ENCODE measurements at regions not wholly inside any gene's neighbourhood (a gene's known extent, or its start where the extent isn't known, plus 50 kb on each side); places are given as distances from the start of the nearest gene placed in this dataset.

DNA sequence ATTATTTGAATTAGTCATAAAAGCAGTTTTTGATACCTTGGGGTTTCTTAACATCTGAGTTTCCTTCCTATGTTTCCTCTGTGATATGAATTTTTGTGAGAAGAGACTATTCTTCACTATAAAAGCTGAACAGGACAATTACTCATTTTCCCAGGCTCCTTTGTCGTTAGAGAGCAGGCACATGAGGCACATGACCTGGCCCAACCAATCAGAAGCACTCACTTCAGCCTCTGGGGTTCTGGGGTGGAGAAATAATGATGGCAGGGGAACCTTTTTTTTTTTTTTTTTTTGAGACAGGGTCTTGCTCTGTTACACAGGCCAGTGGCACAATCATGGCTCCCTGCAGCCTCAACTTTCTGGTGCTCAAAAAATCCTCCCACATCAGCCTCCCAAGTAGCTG, 145.5 kb upstream of the ASIC2 start:
- TF ChIP-seq CHD1 (IDR thresholded peaks at IDR 0.05; ENCODE audit: low read depth, low read length) (no peak), CEBPB (IDR thresholded peaks at IDR 0.05; ENCODE audit: low read depth, low read length) (no peak), POLR2A (IDR thresholded peaks at IDR 0.05; ENCODE audit: low read depth, low read length) (no peak), FOS (IDR thresholded peaks at IDR 0.05; ENCODE audit: low read depth, low read length) (no peak), SMC3 (IDR thresholded peaks at IDR 0.05; ENCODE audit: low read depth, low read length) (no peak), MXI1 (IDR thresholded peaks at IDR 0.05; ENCODE audit: borderline replicate concordance, low read depth, low read length) (no peak), MAZ (IDR thresholded peaks at IDR 0.05; ENCODE audit: borderline replicate concordance, low read depth, low read length) (no peak), RAD21 (IDR thresholded peaks at IDR 0.05; ENCODE audit: low read length) (no peak), RCOR1 (IDR thresholded peaks at IDR 0.05; ENCODE audit: insufficient replicate concordance, low read length) (no peak), BHLHE40 (IDR thresholded peaks at IDR 0.05; ENCODE audit: low read depth, low read length) (no peak), RFX5 (IDR thresholded peaks at IDR 0.05; ENCODE audit: low read depth, low read length) (no peak)
- TF ChIP-seq, protein P1, sequence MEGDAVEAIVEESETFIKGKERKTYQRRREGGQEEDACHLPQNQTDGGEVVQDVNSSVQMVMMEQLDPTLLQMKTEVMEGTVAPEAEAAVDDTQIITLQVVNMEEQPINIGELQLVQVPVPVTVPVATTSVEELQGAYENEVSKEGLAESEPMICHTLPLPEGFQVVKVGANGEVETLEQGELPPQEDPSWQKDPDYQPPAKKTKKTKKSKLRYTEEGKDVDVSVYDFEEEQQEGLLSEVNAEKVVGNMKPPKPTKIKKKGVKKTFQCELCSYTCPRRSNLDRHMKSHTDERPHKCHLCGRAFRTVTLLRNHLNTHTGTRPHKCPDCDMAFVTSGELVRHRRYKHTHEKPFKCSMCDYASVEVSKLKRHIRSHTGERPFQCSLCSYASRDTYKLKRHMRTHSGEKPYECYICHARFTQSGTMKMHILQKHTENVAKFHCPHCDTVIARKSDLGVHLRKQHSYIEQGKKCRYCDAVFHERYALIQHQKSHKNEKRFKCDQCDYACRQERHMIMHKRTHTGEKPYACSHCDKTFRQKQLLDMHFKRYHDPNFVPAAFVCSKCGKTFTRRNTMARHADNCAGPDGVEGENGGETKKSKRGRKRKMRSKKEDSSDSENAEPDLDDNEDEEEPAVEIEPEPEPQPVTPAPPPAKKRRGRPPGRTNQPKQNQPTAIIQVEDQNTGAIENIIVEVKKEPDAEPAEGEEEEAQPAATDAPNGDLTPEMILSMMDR (conservative IDR thresholded peaks at IDR 0.05; ENCODE audit: low read depth, low read length): no peak
- TF ChIP-seq, protein P2, sequence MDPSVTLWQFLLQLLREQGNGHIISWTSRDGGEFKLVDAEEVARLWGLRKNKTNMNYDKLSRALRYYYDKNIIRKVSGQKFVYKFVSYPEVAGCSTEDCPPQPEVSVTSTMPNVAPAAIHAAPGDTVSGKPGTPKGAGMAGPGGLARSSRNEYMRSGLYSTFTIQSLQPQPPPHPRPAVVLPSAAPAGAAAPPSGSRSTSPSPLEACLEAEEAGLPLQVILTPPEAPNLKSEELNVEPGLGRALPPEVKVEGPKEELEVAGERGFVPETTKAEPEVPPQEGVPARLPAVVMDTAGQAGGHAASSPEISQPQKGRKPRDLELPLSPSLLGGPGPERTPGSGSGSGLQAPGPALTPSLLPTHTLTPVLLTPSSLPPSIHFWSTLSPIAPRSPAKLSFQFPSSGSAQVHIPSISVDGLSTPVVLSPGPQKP (IDR thresholded peaks at IDR 0.05; ENCODE audit: borderline replicate concordance, low read depth, low read length): no peak
- TF ChIP-seq, protein P3, sequence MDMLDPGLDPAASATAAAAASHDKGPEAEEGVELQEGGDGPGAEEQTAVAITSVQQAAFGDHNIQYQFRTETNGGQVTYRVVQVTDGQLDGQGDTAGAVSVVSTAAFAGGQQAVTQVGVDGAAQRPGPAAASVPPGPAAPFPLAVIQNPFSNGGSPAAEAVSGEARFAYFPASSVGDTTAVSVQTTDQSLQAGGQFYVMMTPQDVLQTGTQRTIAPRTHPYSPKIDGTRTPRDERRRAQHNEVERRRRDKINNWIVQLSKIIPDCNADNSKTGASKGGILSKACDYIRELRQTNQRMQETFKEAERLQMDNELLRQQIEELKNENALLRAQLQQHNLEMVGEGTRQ (IDR thresholded peaks at IDR 0.05; ENCODE audit: low read depth, low read length): no peak

Measured in IMR-90 (cell line).